HEK293 (cell line): ENCODE measurements at regions not wholly inside any gene's neighbourhood (a gene's known extent, or its start where the extent isn't known, plus 50 kb on each side); places are given as distances from the start of the nearest gene placed in this dataset.

Source experiments
- PRDM1 ChIP-seq: fragments of 450-650 bp; formaldehyde crosslinking; IDR thresholded peaks from 2 replicates; pipeline ENCODE4; 2016; ENCODE audit warnings: missing biosample characterization, missing genetic modification characterization
- YY1 ChIP-seq: fragments of 450-650 bp; formaldehyde crosslinking; IDR thresholded peaks from 2 replicates; pipeline ENCODE4 v1.5.1; 2018; ENCODE audit warnings: missing biosample characterization, missing genetic modification characterization
- ZNF660 ChIP-seq: fragments of 450-650 bp; IDR thresholded peaks from 2 replicates; pipeline ENCODE4 v1.5.1; 2018; ENCODE audit warnings: missing biosample characterization, mild to moderate bottlenecking, missing genetic modification characterization
- ZNF707 ChIP-seq: fragments of 450-650 bp; formaldehyde crosslinking; IDR thresholded peaks from 2 replicates; pipeline ENCODE4 v1.5.1; 2016; ENCODE audit warnings: missing biosample characterization, missing genetic modification characterization
- TF ChIP-seq, protein P1 (sequence below): fragments of 450-650 bp; formaldehyde crosslinking; IDR thresholded peaks from 2 replicates; pipeline ENCODE4 v1.5.1; 2016; ENCODE audit warnings: missing biosample characterization, missing genetic modification characterization

DNA sequence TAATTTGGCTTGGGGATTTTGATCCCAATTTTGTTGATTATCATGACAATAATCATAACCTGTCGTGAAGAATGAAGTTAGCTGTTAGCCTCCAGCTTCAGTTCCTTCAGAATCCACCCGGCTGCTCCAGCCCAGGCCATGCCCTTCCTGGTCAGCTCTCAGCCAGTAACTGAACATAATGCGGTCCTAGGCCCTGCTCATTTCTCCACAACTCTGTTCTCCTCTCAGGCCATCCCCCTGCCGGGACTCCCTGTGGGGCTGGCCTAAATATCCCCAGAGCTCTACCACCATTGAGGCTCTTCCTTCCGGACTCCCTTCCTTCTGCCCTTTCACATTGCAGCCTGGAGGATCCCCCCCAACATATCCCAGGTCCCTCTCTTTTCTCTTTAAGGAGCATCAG lies 833.4 kb upstream of the GOT2 start:
- no peak for TF ChIP-seq ZNF707 (tag by site-specific recombination)
- TF ChIP-seq ZNF660 (tag by site-specific recombination) = no peak
- no peak for TF ChIP-seq PRDM1 (tag by site-specific recombination)
- no peak for TF ChIP-seq YY1 (tag by site-specific recombination)
- TF ChIP-seq, protein P1, sequence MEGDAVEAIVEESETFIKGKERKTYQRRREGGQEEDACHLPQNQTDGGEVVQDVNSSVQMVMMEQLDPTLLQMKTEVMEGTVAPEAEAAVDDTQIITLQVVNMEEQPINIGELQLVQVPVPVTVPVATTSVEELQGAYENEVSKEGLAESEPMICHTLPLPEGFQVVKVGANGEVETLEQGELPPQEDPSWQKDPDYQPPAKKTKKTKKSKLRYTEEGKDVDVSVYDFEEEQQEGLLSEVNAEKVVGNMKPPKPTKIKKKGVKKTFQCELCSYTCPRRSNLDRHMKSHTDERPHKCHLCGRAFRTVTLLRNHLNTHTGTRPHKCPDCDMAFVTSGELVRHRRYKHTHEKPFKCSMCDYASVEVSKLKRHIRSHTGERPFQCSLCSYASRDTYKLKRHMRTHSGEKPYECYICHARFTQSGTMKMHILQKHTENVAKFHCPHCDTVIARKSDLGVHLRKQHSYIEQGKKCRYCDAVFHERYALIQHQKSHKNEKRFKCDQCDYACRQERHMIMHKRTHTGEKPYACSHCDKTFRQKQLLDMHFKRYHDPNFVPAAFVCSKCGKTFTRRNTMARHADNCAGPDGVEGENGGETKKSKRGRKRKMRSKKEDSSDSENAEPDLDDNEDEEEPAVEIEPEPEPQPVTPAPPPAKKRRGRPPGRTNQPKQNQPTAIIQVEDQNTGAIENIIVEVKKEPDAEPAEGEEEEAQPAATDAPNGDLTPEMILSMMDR = no peak
